LHCN-M2 (cell line): ENCODE measurements at regions not wholly inside any gene's neighbourhood (a gene's known extent, or its start where the extent isn't known, plus 50 kb on each side); places are given as distances from the start of the nearest gene placed in this dataset.

Experiments used
- DNase-seq: peaks from one replicate; pipeline ENCODE4 v3.0.0-alpha.2; 2012; ENCODE audit warnings: low read depth

DNA sequence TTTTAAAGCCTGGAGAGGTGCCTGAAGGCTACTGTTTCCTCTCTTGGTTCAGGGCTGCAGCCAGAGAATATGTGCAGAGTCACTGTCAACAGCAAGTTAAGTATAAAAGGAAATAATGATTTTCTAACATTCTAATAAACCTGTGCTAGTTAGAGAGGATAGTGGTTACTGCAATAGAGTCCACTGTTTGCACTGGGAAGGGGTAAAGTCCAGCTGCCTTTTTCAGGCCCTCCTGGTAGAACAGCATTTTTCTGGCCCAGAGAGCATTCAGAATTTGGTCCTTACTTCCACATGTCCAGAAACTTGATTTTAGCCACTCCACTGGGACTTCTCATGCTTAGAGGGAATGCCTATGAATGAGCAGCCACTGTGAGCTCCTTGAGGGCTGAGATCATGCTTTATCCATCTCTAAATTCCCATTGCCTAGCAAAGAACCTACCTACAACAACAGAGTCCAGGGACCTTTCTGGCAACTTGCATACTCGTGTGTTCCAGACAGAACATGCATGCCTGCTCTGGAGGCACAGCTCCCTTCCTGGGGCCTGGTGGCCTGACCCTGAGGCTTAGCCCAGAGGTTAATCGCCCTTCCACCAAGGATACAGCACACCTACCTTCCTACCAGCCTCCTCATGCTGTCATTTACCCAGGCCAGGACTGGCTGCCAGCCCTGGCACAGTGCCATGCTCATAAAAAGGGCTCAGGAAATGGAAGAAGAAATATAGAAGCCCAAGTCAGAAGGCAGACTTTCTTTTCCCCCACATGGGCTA is 50.3 kb upstream of the ATP13A3 start:
- DNase-seq: peak; percentile 45
